Motor neuron (in vitro differentiated cells): ENCODE measurements at regions not wholly inside any gene's neighbourhood (a gene's known extent, or its start where the extent isn't known, plus 50 kb on each side); places are given as distances from the start of the nearest gene placed in this dataset.

ENCODE experiments used
- ATAC-seq, 8 experiments: fragments of 200-7000 bp; cut with Tn5 transposase; replicated peaks in 6 of 8; 2 replicates each; pipeline ENCODE4 v1.8.0; 2021; ENCODE audit warnings: mild to moderate bottlenecking in 8 of 8, moderate library complexity in 8 of 8
- H3K27ac ChIP-seq, 2 donors: fragments of 250-450 bp; sonication (Bioruptor Pico); 2 replicates each; pipeline ENCODE4 v1.9.0; 2021; ENCODE audit warnings: antibody characterized with exemption in 2 of 2, mild to moderate bottlenecking in 2 of 2, moderate library complexity in 1 of 2
- H3K4me1 ChIP-seq, 2 donors: fragments of 250-450 bp; sonication (Bioruptor Pico); replicated peaks in 1 of 2; 2 replicates each; pipeline ENCODE4 v1.6.1; 2021; ENCODE audit warnings: antibody characterized with exemption in 2 of 2, mild to moderate bottlenecking in 2 of 2, moderate library complexity in 1 of 2
- H3K4me3 ChIP-seq, 5 donors: fragments of 250-450 bp; sonication (Bioruptor Pico); 2 replicates each; pipeline ENCODE4 v1.9.0; 2021; ENCODE audit warnings: antibody characterized with exemption in 5 of 5, mild to moderate bottlenecking in 5 of 5, moderate library complexity in 4 of 5
- WGBS, 10 experiments: fragments of 450-650 bp; shearing (Covaris generic); methylation state at CpG; one replicate each; pipeline ENCODE4 v1.0.0; 2022; 5-methylcytosine and 5-hydroxymethylcytosine counted together
- in situ Hi-C, 9 experiments: fragments of 400-800 bp; cut with MboI; loops; one replicate each; pipeline ENCODE4 v1.15.0; 2021; ENCODE audit warnings: low sequenced_read_pairs in 9 of 9, low pct_unique_long_range_greater_than_20kb in 2 of 9; ENCODE audit not compliant: unreplicated experiment in 9 of 9

GRCh38 chr6:150651808-150652470, 52.3 kb downstream of the PLEKHG1 start:
- no peak overlapping the region for H3K4me3 ChIP-seq
- H3K4me1 ChIP-seq: peaks cover 16 to 22% of the 10 kb centered on the region in 2 donors
- in situ Hi-C loops: no loop called here
- 40 to 100% (median 92%) methylated on average over 1 to 6 of the region's 6 CpGs for WGBS, 10 experiments
- H3K27ac ChIP-seq: no peak overlapping the region
- ATAC-seq: no peak

- in situ Hi-C loops: no loop called here
- 40 to 100% (median 87%) methylated on average over 1 to 6 of the region's 7 CpGs; no CpG with 5 or more reads in 3 of the 10 experiments for WGBS, 10 experiments
- Histone ChIP-seq H3K4me3 (no peak overlapping the region), H3K4me1 (peaks cover 14 to 16% of the 10 kb centered on the region in 2 donors), H3K27ac (no peak overlapping the region)
- no peak for ATAC-seq
Observed at GRCh38 chr6:150652848-150653613, 53.3 kb downstream of the PLEKHG1 start.

- in situ Hi-C loops: no loop called here
- 47 to 100% (median 59%) methylated on average over 1 to 3 of the region's 3 CpGs; no CpG with 5 or more reads in 2 of the 10 experiments for WGBS, 10 experiments
- Histone ChIP-seq H3K27ac (peak overlapping the region in 1 of 2 donors; percentile 47), H3K4me1 (peaks cover 14 to 20% of the 10 kb centered on the region in 2 donors), H3K4me3 (no peak overlapping the region)
- peak in 5 of 8 experiments; percentile 65 to 88 (median 81) for ATAC-seq
Observed at GRCh38 chr6:150654608-150655007, 54.9 kb downstream of the PLEKHG1 start.

- no peak for ATAC-seq
- H3K4me3 ChIP-seq: no peak overlapping the region
- peaks cover 14 to 17% of the 10 kb centered on the region in 2 donors for H3K4me1 ChIP-seq
- H3K27ac ChIP-seq: no peak overlapping the region
- in situ Hi-C loops: no loop called here
- 43 to 100% (median 63%) methylated on average over 1 of the region's 1 CpG; no CpG with 5 or more reads in 5 of the 10 experiments for WGBS, 10 experiments
Observed at GRCh38 chr6:150656156-150656555, 56.5 kb downstream of the PLEKHG1 start.

GRCh38 chr6:150658421-150658820, 58.7 kb downstream of the PLEKHG1 start:
- peaks cover 14 to 17% of the 10 kb centered on the region in 2 donors for H3K4me1 ChIP-seq
- in situ Hi-C loops: no loop called here
- no peak overlapping the region for H3K4me3 ChIP-seq
- no peak for ATAC-seq
- WGBS, 10 experiments: 40 to 100% (median 83%) methylated on average over 1 of the region's 1 CpG; no CpG with 5 or more reads in 1 of the 10 experiments
- H3K27ac ChIP-seq: no peak overlapping the region

- Histone ChIP-seq H3K4me3 (no peak overlapping the region), H3K4me1 (peaks cover 10 to 14% of the 10 kb centered on the region in 2 donors), H3K27ac (no peak overlapping the region)
- 40 to 100% (median 72%) methylated on average over 1 to 6 of the region's 6 CpGs; no CpG with 5 or more reads in 3 of the 10 experiments for WGBS, 10 experiments
- in situ Hi-C loops: no loop called here
- peak in 1 of 8 experiments; percentile 39 for ATAC-seq
Observed at GRCh38 chr6:150659046-150659763, 59.5 kb downstream of the PLEKHG1 start.

GRCh38 chr6:150661216-150662007, 61.7 kb downstream of the PLEKHG1 start:
- Histone ChIP-seq H3K4me1 (peaks cover 0 to 7% of the 10 kb centered on the region in 2 donors), H3K4me3 (no peak overlapping the region), H3K27ac (no peak overlapping the region)
- peak in 1 of 8 experiments; percentile 43 for ATAC-seq
- 59 to 100% (median 94%) methylated on average over 1 to 4 of the region's 4 CpGs for WGBS, 10 experiments
- in situ Hi-C loops: no loop called here

GRCh38 chr6:150662814-150663213, 63.1 kb downstream of the PLEKHG1 start:
- H3K4me3 ChIP-seq: no peak overlapping the region
- in situ Hi-C loops: no loop called here
- peaks cover 4 to 8% of the 10 kb centered on the region in 2 donors for H3K4me1 ChIP-seq
- WGBS, 10 experiments: 28 to 98% (median 90%) methylated on average over 3 to 5 of the region's 5 CpGs
- no peak for ATAC-seq
- H3K27ac ChIP-seq: no peak overlapping the region

- ATAC-seq: no peak
- WGBS, 10 experiments: 80 to 100% (median 100%) methylated on average over 1 to 2 of the region's 3 CpGs; no CpG with 5 or more reads in 2 of the 10 experiments
- Histone ChIP-seq H3K4me3 (no peak overlapping the region), H3K27ac (no peak overlapping the region), H3K4me1 (peaks cover 15 to 17% of the 10 kb centered on the region in 2 donors)
- in situ Hi-C loops: no loop called here
Observed at GRCh38 chr6:150664091-150664490, 64.4 kb downstream of the PLEKHG1 start.

- Histone ChIP-seq H3K4me3 (no peak overlapping the region), H3K4me1 (peaks cover 18 to 26% of the 10 kb centered on the region in 2 donors), H3K27ac (no peak overlapping the region)
- WGBS, 10 experiments: 70 to 100% (median 92%) methylated on average over 1 to 5 of the region's 5 CpGs; no CpG with 5 or more reads in 2 of the 10 experiments
- in situ Hi-C loops: no loop called here
- no peak for ATAC-seq
Observed at GRCh38 chr6:150666071-150666470, 66.4 kb downstream of the PLEKHG1 start.

GRCh38 chr6:150667359-150667758, 67.7 kb downstream of the PLEKHG1 start:
- Histone ChIP-seq H3K4me3 (no peak overlapping the region), H3K4me1 (peaks cover 18 to 26% of the 10 kb centered on the region in 2 donors), H3K27ac (no peak overlapping the region)
- in situ Hi-C loops: no loop called here
- WGBS, 10 experiments: 0 to 80% (median 13%) methylated on average over 1 of the region's 1 CpG; no CpG with 5 or more reads in 3 of the 10 experiments
- ATAC-seq: no peak

- peaks cover 18 to 26% of the 10 kb centered on the region in 2 donors for H3K4me1 ChIP-seq
- peak; percentile 92 to 99 (median 98) for ATAC-seq
- H3K4me3 ChIP-seq: no peak overlapping the region
- in situ Hi-C loops: no loop called here
- 0 to 55% (median 24%) methylated on average over 1 to 8 of the region's 8 CpGs for WGBS, 10 experiments
- H3K27ac ChIP-seq: peak overlapping the region in 1 of 2 donors; percentile 8
Observed at GRCh38 chr6:150667977-150668716, 68.5 kb downstream of the PLEKHG1 start.
